Fibroblast of lung (primary cell): ENCODE measurements at regions not wholly inside any gene's neighbourhood (a gene's known extent, or its start where the extent isn't known, plus 50 kb on each side); places are given as distances from the start of the nearest gene placed in this dataset.

Source experiments
- DNase-seq, 2 donors: peaks; one replicate each; pipeline versions ENCODE4 v3.0.0 to v3.0.0-alpha.2; 2010; ENCODE audit warnings: low read depth in 2 of 2
- H2AFZ ChIP-seq: 2 replicates; pipeline ENCODE4 v1.5.1; 2012; ENCODE audit warnings: low read length, control low read depth, inconsistent platforms
- H3K27ac ChIP-seq: 2 replicates; pipeline ENCODE4 v1.5.1; 2011; ENCODE audit warnings: low read length, control low read depth; ENCODE audit not compliant: insufficient read depth
- H3K27me3 ChIP-seq: 2 replicates; pipeline ENCODE4 v1.5.1; 2011; ENCODE audit warnings: mild to moderate bottlenecking, low read length; ENCODE audit not compliant: control insufficient read depth, insufficient read depth
- H3K36me3 ChIP-seq: 2 replicates; pipeline ENCODE4 v1.5.1; 2011; ENCODE audit warnings: low read length; ENCODE audit not compliant: control insufficient read depth, insufficient read depth
- H3K4me1 ChIP-seq: 2 replicates; pipeline ENCODE4 v1.5.1; 2011; ENCODE audit warnings: low read length; ENCODE audit not compliant: control insufficient read depth, insufficient read depth; ENCODE audit errors: extremely low read depth
- H3K4me2 ChIP-seq: 2 replicates; pipeline ENCODE4 v1.5.1; 2011; ENCODE audit warnings: low read length, control low read depth; ENCODE audit not compliant: insufficient read depth; ENCODE audit errors: extremely low read depth
- H3K4me3 ChIP-seq, 4 experiments: fragments of 200-600 bp in 1 of 4; sonication (generic) in 1 of 4; replicated peaks in 1 of 4; 2 replicates each; pipeline ENCODE4 v1.5.1; 2011 to 2016; ENCODE audit warnings: low read length in 4 of 4, low read depth in 3 of 4, mild to moderate bottlenecking in 3 of 4, control low read depth in 2 of 4, inconsistent platforms in 1 of 4, mixed read lengths in 1 of 4; ENCODE audit not compliant: insufficient read depth in 1 of 4; ENCODE audit errors: control extremely low read depth in 1 of 4
- H3K79me2 ChIP-seq: 2 replicates; pipeline ENCODE4 v1.5.1; 2012; ENCODE audit warnings: mild to moderate bottlenecking, low read length, inconsistent platforms; ENCODE audit not compliant: control insufficient read depth, insufficient read depth
- H3K9ac ChIP-seq: 2 replicates; pipeline ENCODE4 v1.5.1; 2011; ENCODE audit warnings: mild to moderate bottlenecking, low read length, control low read depth; ENCODE audit not compliant: insufficient read depth
- H3K9me3 ChIP-seq: 2 replicates; pipeline ENCODE4 v1.5.1; 2012; ENCODE audit warnings: low read depth, low read length; ENCODE audit not compliant: control insufficient read depth, insufficient read depth
- H4K20me1 ChIP-seq: 2 replicates; pipeline ENCODE4 v1.5.1; 2011; ENCODE audit warnings: low read length; ENCODE audit not compliant: control insufficient read depth, insufficient read depth; ENCODE audit errors: extremely low read depth
- CTCF ChIP-seq, 2 donors: IDR thresholded peaks in 1 of 2; conservative IDR thresholded peaks in 1 of 2; 1 replicate in 1 of 2; 2 replicates in 1 of 2; pipeline ENCODE4 v1.5.1; 2011 to 2012; ENCODE audit warnings: low read length in 2 of 2, control low read depth in 1 of 2, inconsistent platforms in 1 of 2, low read depth in 1 of 2, mild to moderate bottlenecking in 1 of 2
- EZH2 ChIP-seq: IDR thresholded peaks from 2 replicates; pipeline ENCODE4 v1.5.1; 2012; ENCODE audit warnings: low read length, control low read depth, mild to moderate bottlenecking; ENCODE audit errors: missing control alignments

- no peak overlapping the region for H3K4me2 ChIP-seq
- no peaks in the 10 kb centered on the region for H3K36me3 ChIP-seq
- no peak for TF ChIP-seq EZH2
- no peak for TF ChIP-seq CTCF (conservative IDR thresholded peaks at IDR 0.05 in 1 of 2, IDR thresholded peaks at IDR 0.05 in 1 of 2; ENCODE audit: low read depth in 1 of 2, low read length in 2 of 2)
- no peak overlapping the region for H3K9ac ChIP-seq
- no peak for DNase-seq
- H3K27me3 ChIP-seq, result no peaks in the 10 kb centered on the region
- H3K27ac ChIP-seq, result no peak overlapping the region
- no peaks in the 10 kb centered on the region for H3K9me3 ChIP-seq
- no peak overlapping the region for H2AFZ ChIP-seq
- no peak overlapping the region for H3K4me3 ChIP-seq
- no peaks in the 10 kb centered on the region for H4K20me1 ChIP-seq
- H3K79me2 ChIP-seq, result no peaks in the 10 kb centered on the region
- H3K4me1 ChIP-seq, result no peaks in the 10 kb centered on the region
Measured at GRCh38 chr22:48410536-48410935, 1417.1 kb downstream of the BRD1 start.

DNA sequence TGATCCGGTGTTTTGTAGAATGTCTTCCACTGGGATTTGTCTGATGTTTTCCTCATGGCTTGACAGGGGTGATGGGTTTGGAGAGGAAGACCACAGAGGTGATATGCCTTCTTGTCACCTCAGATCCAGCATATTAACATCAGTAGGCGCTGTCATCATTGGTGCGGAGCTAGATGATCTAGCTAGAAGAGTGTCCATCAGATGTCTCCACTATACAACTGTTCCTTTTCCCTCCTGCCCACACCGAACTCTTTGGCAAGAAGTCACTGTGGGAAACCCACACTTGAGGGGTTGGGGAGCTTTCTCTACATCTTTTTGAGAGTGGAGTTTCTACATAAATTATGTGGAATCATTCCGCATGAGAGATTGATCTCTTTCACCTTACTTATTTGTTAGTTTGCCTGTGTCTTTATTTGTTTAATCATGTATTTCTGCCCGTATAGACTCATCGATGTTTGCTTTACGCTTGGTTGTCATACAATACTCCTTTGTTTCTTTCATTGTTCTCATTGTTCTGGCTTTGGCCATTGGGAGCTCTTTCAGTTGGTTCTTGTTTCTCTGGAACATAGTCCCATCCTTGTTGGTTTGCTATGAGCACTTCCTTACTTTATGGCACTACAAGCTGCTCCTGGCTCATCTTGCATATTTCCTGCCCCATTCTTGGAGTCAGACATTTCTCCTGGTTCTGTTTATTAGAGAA lies 1420.3 kb downstream of the BRD1 start:
- Histone ChIP-seq H3K27ac (no peak overlapping the region), H3K4me1 (no peaks in the 10 kb centered on the region), H2AFZ (no peak overlapping the region), H3K9ac (no peak overlapping the region), H4K20me1 (no peaks in the 10 kb centered on the region), H3K4me2 (no peak overlapping the region), H3K4me3 (no peak overlapping the region), H3K27me3 (no peaks in the 10 kb centered on the region), H3K9me3 (no peaks in the 10 kb centered on the region), H3K36me3 (no peaks in the 10 kb centered on the region), H3K79me2 (no peaks in the 10 kb centered on the region)
- TF ChIP-seq CTCF (conservative IDR thresholded peaks at IDR 0.05 in 1 of 2, IDR thresholded peaks at IDR 0.05 in 1 of 2; ENCODE audit: low read depth in 1 of 2, low read length in 2 of 2) (no peak), EZH2 (no peak)
- no peak for DNase-seq

DNA sequence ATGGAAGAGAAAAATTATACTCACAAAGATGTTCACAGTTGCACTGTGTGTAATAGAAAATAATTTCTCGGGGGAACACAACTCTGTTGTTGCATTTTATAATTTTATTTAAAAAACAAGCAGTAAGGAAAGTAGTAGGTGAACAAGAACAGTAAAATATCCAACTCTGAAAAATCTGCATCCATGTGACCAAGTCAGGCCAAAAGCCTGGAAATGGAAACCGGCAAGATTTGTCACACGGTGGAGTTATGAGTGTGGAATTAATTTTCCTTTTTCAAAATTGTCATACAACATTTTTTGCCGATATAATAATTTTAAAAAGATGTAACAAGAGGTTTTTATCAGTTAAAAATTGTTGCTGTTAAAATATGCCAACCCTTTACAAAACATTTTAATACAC lies 1421.5 kb downstream of the BRD1 start:
- no peaks in the 10 kb centered on the region for H4K20me1 ChIP-seq
- no peak overlapping the region for H3K4me2 ChIP-seq
- H3K27me3 ChIP-seq, result no peaks in the 10 kb centered on the region
- H3K79me2 ChIP-seq, result no peaks in the 10 kb centered on the region
- no peak overlapping the region for H3K9ac ChIP-seq
- no peaks in the 10 kb centered on the region for H3K4me1 ChIP-seq
- H3K27ac ChIP-seq, result no peak overlapping the region
- H3K4me3 ChIP-seq, result no peak overlapping the region
- no peaks in the 10 kb centered on the region for H3K9me3 ChIP-seq
- TF ChIP-seq EZH2 (no peak), CTCF (conservative IDR thresholded peaks at IDR 0.05 in 1 of 2, IDR thresholded peaks at IDR 0.05 in 1 of 2; ENCODE audit: low read depth in 1 of 2, low read length in 2 of 2) (no peak)
- H3K36me3 ChIP-seq, result no peaks in the 10 kb centered on the region
- H2AFZ ChIP-seq, result no peak overlapping the region
- DNase-seq, result no peak
